NCI-H69 (cell line): ENCODE measurements at regions not wholly inside any gene's neighbourhood (a gene's known extent, or its start where the extent isn't known, plus 50 kb on each side); places are given as distances from the start of the nearest gene placed in this dataset.

ENCODE experiments used
- DNase-seq: peaks from one replicate; lab custom pipeline; 2025; lab: John Stamatoyannopoulos, UW

- peak; percentile 81 for DNase-seq
Measured at GRCh38 chr5:93164690-93165089, 416.3 kb downstream of the NR2F1-AS1 start.

GRCh38 chr5:93163010-93163663, 417.9 kb downstream of the NR2F1-AS1 start:
- DNase-seq: peak; percentile 20

- peak; percentile 97 for DNase-seq
Measured at GRCh38 chr5:93161661-93162654, 419.1 kb downstream of the NR2F1-AS1 start.

- no peak for DNase-seq
Measured at GRCh38 chr5:93158841-93159240, 422.2 kb downstream of the NR2F1-AS1 start.

GRCh38 chr5:93156566-93156965, 424.5 kb downstream of the NR2F1-AS1 start:
- DNase-seq: no peak

- no peak for DNase-seq
Measured at GRCh38 chr5:93154535-93154934, 426.5 kb downstream of the NR2F1-AS1 start.

- no peak for DNase-seq
Measured at GRCh38 chr5:93153461-93153860, 427.6 kb downstream of the NR2F1-AS1 start.

- DNase-seq: no peak
Measured at GRCh38 chr5:93151896-93152295, 429.1 kb downstream of the NR2F1-AS1 start.

- no peak for DNase-seq
Measured at GRCh38 chr5:93151121-93151520, 429.9 kb downstream of the NR2F1-AS1 start.

- DNase-seq: no peak
Measured at GRCh38 chr5:93150311-93151012, 430.6 kb downstream of the NR2F1-AS1 start.

GRCh38 chr5:93145767-93146166, 435.3 kb downstream of the NR2F1-AS1 start:
- no peak for DNase-seq

GRCh38 chr5:93145019-93145418, 436.0 kb downstream of the NR2F1-AS1 start:
- no peak for DNase-seq

- DNase-seq: no peak
Measured at GRCh38 chr5:93141969-93142368, 439.1 kb downstream of the NR2F1-AS1 start.

- no peak for DNase-seq
Measured at GRCh38 chr5:93130624-93131490, 450.2 kb downstream of the NR2F1-AS1 start.

- no peak for DNase-seq
Measured at GRCh38 chr5:93126634-93127033, 454.4 kb downstream of the NR2F1-AS1 start.

- DNase-seq: no peak
Measured at GRCh38 chr5:93123127-93123526, 457.9 kb downstream of the NR2F1-AS1 start.

GRCh38 chr5:93122446-93122845, 458.6 kb downstream of the NR2F1-AS1 start:
- DNase-seq: no peak

GRCh38 chr5:93120771-93121170, 460.2 kb downstream of the NR2F1-AS1 start:
- DNase-seq: peak; percentile 31

GRCh38 chr5:93120051-93120450, 461.0 kb downstream of the NR2F1-AS1 start:
- DNase-seq: no peak

GRCh38 chr5:93117751-93118531, 463.1 kb downstream of the NR2F1-AS1 start:
- no peak for DNase-seq
